Transverse colon (tissue), 4 donors: ENCODE measurements at regions not wholly inside any gene's neighbourhood (a gene's known extent, or its start where the extent isn't known, plus 50 kb on each side); places are given as distances from the start of the nearest gene placed in this dataset.
A peak's percentile ranks its signal among the peaks of the same experiment; 100 is the strongest.

Experiments
- DNase-seq: peaks from one replicate; pipeline ENCODE4 v3.0.0-alpha.2; 2019
- H3K27ac ChIP-seq, 4 donors: fragments of 200-600 bp; sonication (generic); 2 replicates each; pipeline ENCODE4 v1.5.1; 2016 to 2018; ENCODE audit warnings: inconsistent platforms in 4 of 4
- H3K27me3 ChIP-seq: fragments of 200-600 bp; sonication (generic); 2 replicates; pipeline ENCODE4 v1.5.1; 2017; ENCODE audit warnings: inconsistent platforms
- H3K36me3 ChIP-seq, 4 donors: fragments of 200-600 bp; sonication (generic); 2 replicates each; pipeline ENCODE4 v1.5.1; 2017 to 2019; ENCODE audit warnings: inconsistent platforms in 4 of 4
- H3K4me1 ChIP-seq, 4 donors: fragments of 200-600 bp; sonication (generic); 2 replicates each; pipeline ENCODE4 v1.5.1; 2017 to 2020; ENCODE audit warnings: inconsistent platforms in 4 of 4
- H3K4me3 ChIP-seq, 4 donors: fragments of 200-600 bp; sonication (generic); 1 replicate in 1 of 4; 2 replicates in 3 of 4; pipeline versions ENCODE4 v1.5.1 to v1.6.1; 2017 to 2019; ENCODE audit warnings: inconsistent platforms in 4 of 4
- H3K9me3 ChIP-seq, 2 donors: fragments of 200-600 bp; sonication (generic); 2 replicates each; pipeline ENCODE4 v1.5.1; 2017 to 2019; ENCODE audit warnings: inconsistent platforms in 2 of 2
- CTCF ChIP-seq, 5 experiments: fragments of 200-600 bp in 3 of 5; fragments of 450-650 bp in 2 of 5; sonication (generic) in 3 of 5; IDR thresholded peaks; 1 replicate in 2 of 5; 2 replicates in 3 of 5; pipeline ENCODE4 v1.5.1; 2016 to 2017; ENCODE audit warnings: antibody characterized with exemption in 5 of 5, inconsistent platforms in 3 of 5, mild to moderate bottlenecking in 2 of 5, moderate library complexity in 1 of 5
- EP300 ChIP-seq: sonication (generic); formaldehyde crosslinking; IDR thresholded peaks from one replicate; pipeline ENCODE4 v1.6.1; 2017; ENCODE audit warnings: antibody characterized with exemption, low read depth
- POLR2A ChIP-seq: fragments of 450-650 bp; IDR thresholded peaks from one replicate; pipeline ENCODE4 v1.6.1; 2016; ENCODE audit warnings: antibody characterized with exemption, mild to moderate bottlenecking, moderate library complexity
- POLR2AphosphoS5 ChIP-seq, 3 donors: sonication (generic); formaldehyde crosslinking; IDR thresholded peaks; one replicate each; pipeline ENCODE4 v1.6.1; 2016; ENCODE audit warnings: antibody characterized with exemption in 3 of 3
- WGBS, 2 donors: methylation state at CpG; one replicate each; pipeline ENCODE4 v1.1.5; 2018; ENCODE audit warnings: low coverage in 1 of 2; 5-methylcytosine and 5-hydroxymethylcytosine counted together
- in situ Hi-C, 4 donors: fragments of 200-750 bp; cut with MboI; loops; one replicate each; pipeline versions ENCODE4 v1.15.0 to v1.15.1; 2017; ENCODE audit warnings: low sequenced_read_pairs in 3 of 4, low pct_ligation_motif_present in 1 of 4, low pct_unique_long_range_greater_than_20kb in 1 of 4
- intact Hi-C: fragments of 100-400 bp; cut with DNase I; formaldehyde crosslinking; loops from one replicate; pipeline ENCODE4 v1.15.1; 2023; ENCODE audit warnings: low total_unique reads

DNA sequence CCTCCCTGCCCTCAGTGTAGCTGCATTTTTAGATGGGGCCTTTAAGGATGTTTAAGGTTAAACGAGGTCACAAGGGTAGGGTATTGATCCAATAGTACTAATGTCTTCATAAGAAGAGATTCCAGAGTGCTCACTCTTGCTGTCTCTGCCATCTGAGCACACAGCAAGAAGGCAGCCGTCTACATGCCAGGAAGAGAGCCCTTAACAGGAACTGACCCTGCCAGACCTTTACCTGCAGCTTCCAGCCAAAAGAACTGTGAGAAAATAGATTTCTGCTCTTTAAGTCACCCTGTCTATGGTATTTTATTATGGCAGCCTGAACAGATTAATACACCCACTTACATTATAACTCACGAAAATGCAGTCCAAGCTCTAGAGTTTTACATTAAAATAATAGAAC lies 685.3 kb upstream of the MARCKS start:
- H3K4me3 ChIP-seq = no peak overlapping the region
- H3K9me3 ChIP-seq = peaks cover 0 to 3% of the 10 kb centered on the region in 2 donors
- WGBS, 2 donors = 59 to 64% methylated on average over 3 of the region's 3 CpGs
- in situ Hi-C loops = no loop called here
- H3K4me1 ChIP-seq = peaks cover 0 to 8% (median 2%) of the 10 kb centered on the region in 4 donors
- H3K27ac ChIP-seq = no peak overlapping the region
- no peaks in the 10 kb centered on the region for H3K27me3 ChIP-seq
- intact Hi-C loops = no loop called here
- no peak for DNase-seq
- H3K36me3 ChIP-seq = no peaks in the 10 kb centered on the region
- TF ChIP-seq CTCF (IDR thresholded peaks at IDR 0.05) (no peak), POLR2AphosphoS5 (IDR thresholded peaks at IDR 0.05) (no peak), POLR2A (no peak), EP300 (no peak)

GRCh38 chr6:113172531-113172966 lies 684.6 kb upstream of the MARCKS start:
- Histone ChIP-seq H3K27ac (no peak overlapping the region), H3K27me3 (no peaks in the 10 kb centered on the region), H3K4me3 (no peak overlapping the region), H3K36me3 (no peaks in the 10 kb centered on the region), H3K9me3 (peaks cover 0 to 3% of the 10 kb centered on the region in 2 donors), H3K4me1 (peaks cover 0 to 8% (median 2%) of the 10 kb centered on the region in 4 donors)
- in situ Hi-C loops (no loop called here), intact Hi-C loops (no loop called here)
- WGBS, 2 donors = 7 to 25% methylated on average over 2 of the region's 2 CpGs
- no peak for TF ChIP-seq CTCF (IDR thresholded peaks at IDR 0.05)
- TF ChIP-seq POLR2AphosphoS5 (IDR thresholded peaks at IDR 0.05) = peak in 1 of 3 donors; percentile 9
- TF ChIP-seq EP300 = no peak
- no peak for TF ChIP-seq POLR2A
- peak; percentile 13 for DNase-seq

- H3K27ac ChIP-seq = no peak overlapping the region
- H3K4me1 ChIP-seq = no peaks in the 10 kb centered on the region
- H3K9me3 ChIP-seq = no peaks in the 10 kb centered on the region
- in situ Hi-C loops (no loop called here), intact Hi-C loops (no loop called here)
- no peak for DNase-seq
- H3K36me3 ChIP-seq = no peaks in the 10 kb centered on the region
- H3K27me3 ChIP-seq = no peaks in the 10 kb centered on the region
- TF ChIP-seq CTCF (IDR thresholded peaks at IDR 0.05) (no peak), POLR2AphosphoS5 (IDR thresholded peaks at IDR 0.05) (no peak), EP300 (no peak), POLR2A (no peak)
- H3K4me3 ChIP-seq = no peak overlapping the region
Measured at GRCh38 chr6:113178349-113178748, 678.8 kb upstream of the MARCKS start.

DNA sequence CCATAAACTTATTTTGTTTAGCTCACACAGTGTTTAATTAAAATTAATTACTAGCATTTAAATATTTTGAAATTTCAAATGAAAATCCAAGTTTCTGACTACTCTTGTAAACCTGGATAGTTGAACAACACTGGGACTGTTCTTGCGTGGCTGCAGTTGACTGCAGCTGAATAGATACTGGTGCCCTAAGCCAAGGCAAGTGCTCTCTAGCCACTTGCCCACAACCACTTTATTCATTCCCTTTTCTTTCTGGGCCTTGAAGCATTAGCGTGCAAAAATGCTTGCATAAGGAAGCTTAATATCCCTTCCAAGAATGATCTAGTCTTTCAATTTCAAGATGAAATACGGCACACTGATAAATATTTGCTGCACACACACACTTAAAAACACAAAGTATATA lies 676.0 kb upstream of the MARCKS start:
- in situ Hi-C loops = no loop called here
- no peak overlapping the region for H3K4me3 ChIP-seq
- TF ChIP-seq EP300 (no peak), POLR2A (no peak), POLR2AphosphoS5 (IDR thresholded peaks at IDR 0.05) (no peak), CTCF (IDR thresholded peaks at IDR 0.05) (no peak)
- intact Hi-C loops = no loop called here
- no peaks in the 10 kb centered on the region for H3K4me1 ChIP-seq
- no peaks in the 10 kb centered on the region for H3K27me3 ChIP-seq
- H3K36me3 ChIP-seq = no peaks in the 10 kb centered on the region
- no peak overlapping the region for H3K27ac ChIP-seq
- H3K9me3 ChIP-seq = no peaks in the 10 kb centered on the region
- DNase-seq = no peak
- 75 to 84% methylated on average over 3 of the region's 3 CpGs for WGBS, 2 donors
